ENCODE measurements at regions not wholly inside any gene's neighbourhood (a gene's known extent, or its start where the extent isn't known, plus 50 kb on each side); places are given as distances from the start of the nearest gene placed in this dataset.

DNA sequence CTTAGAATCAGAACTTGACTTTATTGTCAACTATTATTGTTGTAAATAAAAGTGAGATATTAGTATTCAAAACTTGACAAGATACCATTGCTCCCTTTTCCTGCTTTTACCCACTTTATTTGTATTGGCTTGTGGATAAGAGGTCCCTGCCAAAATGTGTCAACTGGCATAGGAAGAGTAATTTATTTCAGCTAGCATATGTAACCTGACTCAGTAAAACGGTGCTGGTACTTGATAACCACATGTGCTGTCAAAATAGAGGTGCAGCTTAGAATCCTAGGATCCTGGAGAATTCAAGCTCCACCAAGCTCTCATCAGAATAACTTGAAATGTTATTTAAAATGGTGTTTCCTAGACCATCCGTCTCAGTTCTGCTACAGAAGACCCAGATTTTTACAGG is 90.2 kb upstream of the TGFBR2 start:
- no peak for DNase-seq (ENCODE audit: low read depth in 6 of 9, low spot score in 9 of 9)
- WGBS: 82% methylated on average over 2 of the region's 2 CpGs
- H3K27me3 ChIP-seq (ENCODE audit: control insufficient read depth in 2 of 2, insufficient read depth in 1 of 2, low read length in 1 of 2): no peaks in the 10 kb centered on the region
- peaks cover 0 to 3% of the 10 kb centered on the region in 2 donors for H3K4me1 ChIP-seq (ENCODE audit: control insufficient read depth in 2 of 2, insufficient read depth in 2 of 2, low read length in 2 of 2)
- no peaks in the 10 kb centered on the region for H3K36me3 ChIP-seq (ENCODE audit: control insufficient read depth in 2 of 2, insufficient read depth in 2 of 2, low read length in 1 of 2)
- H3K27ac ChIP-seq (ENCODE audit: low read depth in 1 of 2, low read length in 1 of 2): no peak overlapping the region
- no peaks in the 10 kb centered on the region for H3K9me3 ChIP-seq (ENCODE audit: control insufficient read depth in 2 of 2, insufficient read depth in 1 of 2, low read length in 1 of 2)
- H3K4me3 ChIP-seq (ENCODE audit: low read length in 2 of 2): no peak overlapping the region

DNA sequence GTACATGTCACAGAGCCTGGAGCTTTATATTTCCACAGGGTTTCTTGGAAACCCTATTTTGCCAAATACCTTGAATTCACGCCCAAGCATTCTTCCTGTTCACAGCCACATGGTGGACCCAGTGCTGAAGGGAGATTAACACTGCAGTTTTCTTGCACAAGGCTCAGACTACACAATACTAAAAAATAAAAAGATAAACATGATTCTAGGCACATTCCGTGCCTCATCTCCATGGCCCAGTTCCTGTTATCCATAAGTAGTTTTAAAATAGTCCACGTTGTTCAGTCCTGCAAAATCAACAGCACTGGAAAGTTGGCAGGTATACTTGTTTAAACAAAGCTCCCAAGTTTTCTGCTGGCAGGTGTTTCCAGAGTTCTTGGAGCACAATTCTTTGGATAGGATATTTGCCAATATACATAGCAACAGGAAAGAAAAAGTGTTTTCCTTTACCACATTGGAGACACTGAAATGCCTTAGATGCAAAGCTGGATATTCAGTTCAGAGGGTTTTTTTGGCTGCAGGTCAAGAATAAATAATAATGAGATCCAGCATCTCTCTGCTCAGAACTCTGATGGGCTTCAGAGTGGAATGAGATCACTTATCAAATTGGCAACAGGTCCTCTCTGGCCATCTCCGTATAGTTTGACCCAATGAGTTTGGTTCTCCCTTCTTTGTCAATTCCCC is 88.1 kb upstream of the TGFBR2 start:
- no peaks in the 10 kb centered on the region for H3K9me3 ChIP-seq (ENCODE audit: control insufficient read depth in 2 of 2, insufficient read depth in 1 of 2, low read length in 1 of 2)
- no peak for DNase-seq (ENCODE audit: low read depth in 6 of 9, low spot score in 9 of 9)
- 95% methylated on average over 4 of the region's 4 CpGs for whole genome bisulfite sequencing
- H3K4me1 ChIP-seq (ENCODE audit: control insufficient read depth in 2 of 2, insufficient read depth in 2 of 2, low read length in 2 of 2): no peaks in the 10 kb centered on the region
- H3K27ac ChIP-seq (ENCODE audit: low read depth in 1 of 2, low read length in 1 of 2): peak overlapping the region; percentile 26 to 38
- H3K27me3 ChIP-seq (ENCODE audit: control insufficient read depth in 2 of 2, insufficient read depth in 1 of 2, low read length in 1 of 2): no peaks in the 10 kb centered on the region
- H3K36me3 ChIP-seq (ENCODE audit: control insufficient read depth in 2 of 2, insufficient read depth in 2 of 2, low read length in 1 of 2): no peaks in the 10 kb centered on the region
- H3K4me3 ChIP-seq (ENCODE audit: low read length in 2 of 2): no peak overlapping the region

DNA sequence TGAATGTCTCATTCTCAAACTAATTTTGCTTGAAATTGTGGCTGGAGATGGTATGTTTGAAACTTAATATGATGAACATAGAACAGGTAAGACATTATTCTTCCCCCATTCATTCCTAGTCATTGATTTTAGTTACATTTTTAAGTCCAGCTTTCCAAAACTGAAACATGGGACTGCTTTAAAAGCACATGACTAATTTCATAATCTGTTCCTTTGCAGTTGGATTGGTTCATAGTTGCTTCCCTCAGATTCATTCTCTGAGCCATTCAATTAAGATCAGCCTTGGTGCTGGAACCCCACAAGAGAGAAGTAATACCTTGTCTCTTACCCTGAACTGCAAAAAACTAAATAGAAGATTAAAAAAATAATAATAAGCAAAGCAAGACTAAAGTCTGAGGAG is 87.5 kb upstream of the TGFBR2 start:
- H3K27me3 ChIP-seq (ENCODE audit: control insufficient read depth in 2 of 2, insufficient read depth in 1 of 2, low read length in 1 of 2): no peaks in the 10 kb centered on the region
- H3K4me1 ChIP-seq (ENCODE audit: control insufficient read depth in 2 of 2, insufficient read depth in 2 of 2, low read length in 2 of 2): no peaks in the 10 kb centered on the region
- H3K4me3 ChIP-seq (ENCODE audit: low read length in 2 of 2): no peak overlapping the region
- no peak overlapping the region for H3K27ac ChIP-seq (ENCODE audit: low read depth in 1 of 2, low read length in 1 of 2)
- no peak for DNase-seq (ENCODE audit: low read depth in 6 of 9, low spot score in 9 of 9)
- no peaks in the 10 kb centered on the region for H3K9me3 ChIP-seq (ENCODE audit: control insufficient read depth in 2 of 2, insufficient read depth in 1 of 2, low read length in 1 of 2)
- H3K36me3 ChIP-seq (ENCODE audit: control insufficient read depth in 2 of 2, insufficient read depth in 2 of 2, low read length in 1 of 2): no peaks in the 10 kb centered on the region

DNA sequence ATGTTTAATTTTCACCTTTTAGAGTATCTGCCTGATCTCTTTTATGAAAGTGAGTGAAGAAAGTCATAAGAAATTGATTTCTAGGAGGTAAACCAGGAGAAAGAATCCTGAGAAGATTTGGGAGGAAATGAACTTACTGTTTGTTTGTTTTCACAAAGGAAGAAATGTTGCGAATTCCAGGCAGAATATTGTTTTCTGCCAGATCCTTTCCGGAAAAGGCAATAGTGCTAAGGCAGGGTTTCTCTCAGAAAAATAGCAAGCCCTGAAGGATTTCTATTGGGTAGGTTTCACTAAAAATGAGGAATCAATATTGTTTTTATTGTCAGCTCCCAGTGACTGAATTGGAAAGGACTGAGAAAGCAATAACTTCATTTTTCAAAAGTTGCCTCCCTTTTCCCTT is 85.7 kb upstream of the TGFBR2 start:
- no peaks in the 10 kb centered on the region for H3K9me3 ChIP-seq (ENCODE audit: control insufficient read depth in 2 of 2, insufficient read depth in 1 of 2, low read length in 1 of 2)
- H3K27ac ChIP-seq (ENCODE audit: low read depth in 1 of 2, low read length in 1 of 2): no peak overlapping the region
- 97% methylated on average over 2 of the region's 2 CpGs for WGBS
- H3K4me1 ChIP-seq (ENCODE audit: control insufficient read depth in 2 of 2, insufficient read depth in 2 of 2, low read length in 2 of 2): no peaks in the 10 kb centered on the region
- H3K36me3 ChIP-seq (ENCODE audit: control insufficient read depth in 2 of 2, insufficient read depth in 2 of 2, low read length in 1 of 2): no peaks in the 10 kb centered on the region
- no peak for DNase-seq (ENCODE audit: low read depth in 6 of 9, low spot score in 9 of 9)
- no peaks in the 10 kb centered on the region for H3K27me3 ChIP-seq (ENCODE audit: control insufficient read depth in 2 of 2, insufficient read depth in 1 of 2, low read length in 1 of 2)
- no peak overlapping the region for H3K4me3 ChIP-seq (ENCODE audit: low read length in 2 of 2)

DNA sequence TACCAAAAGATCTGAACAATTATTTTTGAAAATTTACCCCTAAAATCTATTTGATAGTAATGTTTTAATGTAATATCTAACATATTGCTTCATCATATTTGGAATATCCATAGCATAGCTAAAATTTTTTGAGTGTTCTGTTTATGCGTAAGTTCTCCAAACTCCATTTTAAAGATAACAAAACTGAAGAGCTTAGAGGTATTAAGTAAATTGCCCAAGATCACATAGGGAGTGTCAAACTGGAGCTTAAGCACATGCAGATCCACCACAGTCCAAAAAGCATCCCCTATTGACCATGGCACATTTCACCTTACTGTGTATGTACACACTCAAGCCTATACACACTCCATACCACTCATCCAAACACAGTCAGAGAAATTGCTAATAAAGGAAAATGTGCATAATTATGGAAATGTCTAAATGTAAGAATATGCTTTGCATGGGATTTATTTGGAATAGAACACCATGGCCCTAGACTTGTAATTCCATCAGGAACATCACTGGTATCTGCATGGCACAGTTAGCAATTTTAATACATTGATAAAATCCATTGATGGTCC is 85.2 kb upstream of the TGFBR2 start:
- Histone ChIP-seq H3K9me3 (ENCODE audit: control insufficient read depth in 2 of 2, insufficient read depth in 1 of 2, low read length in 1 of 2) (no peaks in the 10 kb centered on the region), H3K4me3 (ENCODE audit: low read length in 2 of 2) (no peak overlapping the region), H3K4me1 (ENCODE audit: control insufficient read depth in 2 of 2, insufficient read depth in 2 of 2, low read length in 2 of 2) (no peaks in the 10 kb centered on the region), H3K27me3 (ENCODE audit: control insufficient read depth in 2 of 2, insufficient read depth in 1 of 2, low read length in 1 of 2) (no peaks in the 10 kb centered on the region), H3K36me3 (ENCODE audit: control insufficient read depth in 2 of 2, insufficient read depth in 2 of 2, low read length in 1 of 2) (no peaks in the 10 kb centered on the region), H3K27ac (ENCODE audit: low read depth in 1 of 2, low read length in 1 of 2) (no peak overlapping the region)
- no peak for DNase-seq (ENCODE audit: low read depth in 6 of 9, low spot score in 9 of 9)
- WGBS: 100% methylated on average over 1 of the region's 1 CpG

DNA sequence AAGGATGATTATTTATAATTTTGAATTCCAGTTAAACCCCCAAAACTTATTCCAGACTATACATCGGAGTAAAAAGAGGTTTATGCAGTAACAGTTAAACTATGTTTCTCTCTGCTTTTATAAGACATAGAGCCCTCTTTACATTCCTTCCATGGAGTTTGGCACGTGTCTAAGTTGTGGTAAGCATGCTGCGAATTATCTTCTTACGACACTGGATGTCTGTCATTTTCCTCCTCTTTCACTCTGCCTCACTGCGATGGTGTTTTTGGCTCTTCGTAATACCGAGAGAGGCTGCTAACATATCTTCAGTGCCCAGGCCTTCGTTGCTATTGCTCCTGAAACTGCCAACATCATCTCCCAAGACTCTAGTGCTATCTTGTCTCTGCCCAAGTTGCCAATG is 83.9 kb upstream of the TGFBR2 start:
- Histone ChIP-seq H3K36me3 (ENCODE audit: control insufficient read depth in 2 of 2, insufficient read depth in 2 of 2, low read length in 1 of 2) (no peaks in the 10 kb centered on the region), H3K4me3 (ENCODE audit: low read length in 2 of 2) (no peak overlapping the region), H3K4me1 (ENCODE audit: control insufficient read depth in 2 of 2, insufficient read depth in 2 of 2, low read length in 2 of 2) (no peaks in the 10 kb centered on the region), H3K9me3 (ENCODE audit: control insufficient read depth in 2 of 2, insufficient read depth in 1 of 2, low read length in 1 of 2) (no peaks in the 10 kb centered on the region), H3K27ac (ENCODE audit: low read depth in 1 of 2, low read length in 1 of 2) (no peak overlapping the region), H3K27me3 (ENCODE audit: control insufficient read depth in 2 of 2, insufficient read depth in 1 of 2, low read length in 1 of 2) (no peaks in the 10 kb centered on the region)
- WGBS: 98% methylated on average over 8 of the region's 8 CpGs
- DNase-seq (ENCODE audit: low read depth in 6 of 9, low spot score in 9 of 9): no peak

DNA sequence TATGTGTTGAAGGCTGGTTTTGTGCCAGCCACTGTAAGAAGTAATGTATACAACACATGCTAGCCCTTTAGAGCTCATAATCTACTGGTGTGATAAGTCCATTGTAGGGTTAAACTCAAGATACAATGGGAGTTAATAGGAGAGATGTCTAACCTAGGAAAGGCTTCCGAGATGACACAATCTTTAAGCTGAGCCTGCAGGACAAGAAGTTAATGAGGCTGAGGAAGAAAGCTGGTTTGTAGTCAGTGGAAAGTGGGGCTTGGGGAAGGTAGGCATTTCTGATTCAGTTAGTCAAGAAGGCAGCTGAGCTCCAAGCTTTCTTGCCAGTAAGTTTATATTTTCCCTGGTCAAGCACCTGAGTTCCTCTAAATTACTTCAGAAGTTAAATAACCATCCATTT is 83.0 kb upstream of the TGFBR2 start:
- H3K27ac ChIP-seq (ENCODE audit: low read depth in 1 of 2, low read length in 1 of 2): no peak overlapping the region
- no peaks in the 10 kb centered on the region for H3K27me3 ChIP-seq (ENCODE audit: control insufficient read depth in 2 of 2, insufficient read depth in 1 of 2, low read length in 1 of 2)
- 100% methylated on average over 1 of the region's 1 CpG for WGBS
- no peaks in the 10 kb centered on the region for H3K36me3 ChIP-seq (ENCODE audit: control insufficient read depth in 2 of 2, insufficient read depth in 2 of 2, low read length in 1 of 2)
- H3K4me3 ChIP-seq (ENCODE audit: low read length in 2 of 2): no peak overlapping the region
- no peaks in the 10 kb centered on the region for H3K9me3 ChIP-seq (ENCODE audit: control insufficient read depth in 2 of 2, insufficient read depth in 1 of 2, low read length in 1 of 2)
- no peaks in the 10 kb centered on the region for H3K4me1 ChIP-seq (ENCODE audit: control insufficient read depth in 2 of 2, insufficient read depth in 2 of 2, low read length in 2 of 2)
- no peak for DNase-seq (ENCODE audit: low read depth in 6 of 9, low spot score in 9 of 9)

DNA sequence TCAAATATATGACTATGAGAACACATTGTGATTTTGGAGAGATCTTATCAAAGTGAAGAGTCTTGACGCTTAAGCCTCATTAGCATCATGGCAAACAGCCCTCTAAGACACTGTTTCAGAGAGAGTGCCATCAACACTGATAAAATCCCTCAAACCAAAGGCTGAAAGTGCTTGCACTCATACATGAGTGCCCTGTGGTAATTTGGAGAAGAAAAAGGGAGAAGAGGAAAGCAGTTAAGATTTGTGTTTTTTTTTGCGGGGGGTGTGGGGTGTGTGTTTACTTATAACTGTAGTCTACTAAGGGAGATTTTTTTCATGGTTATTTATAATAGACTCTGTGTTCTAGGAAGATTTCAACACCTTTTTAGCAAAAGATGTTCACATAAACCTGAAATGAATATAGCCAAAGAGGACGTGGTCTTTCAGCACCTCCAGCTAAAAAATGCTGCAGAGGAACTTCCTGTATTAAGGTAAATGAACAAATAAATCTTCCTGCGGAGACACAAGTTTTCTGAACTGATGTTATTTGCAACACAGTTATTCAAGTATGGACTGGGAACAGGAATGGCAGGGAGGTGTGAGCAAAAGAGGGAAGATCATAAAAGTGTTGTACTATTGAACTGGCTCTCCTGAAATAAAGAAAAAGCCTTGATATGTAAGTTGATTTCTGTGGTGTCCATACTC is 81.9 kb upstream of the TGFBR2 start:
- Histone ChIP-seq H3K36me3 (ENCODE audit: control insufficient read depth in 2 of 2, insufficient read depth in 2 of 2, low read length in 1 of 2) (no peaks in the 10 kb centered on the region), H3K4me3 (ENCODE audit: low read length in 2 of 2) (no peak overlapping the region), H3K27me3 (ENCODE audit: control insufficient read depth in 2 of 2, insufficient read depth in 1 of 2, low read length in 1 of 2) (no peaks in the 10 kb centered on the region), H3K4me1 (ENCODE audit: control insufficient read depth in 2 of 2, insufficient read depth in 2 of 2, low read length in 2 of 2) (no peaks in the 10 kb centered on the region), H3K9me3 (ENCODE audit: control insufficient read depth in 2 of 2, insufficient read depth in 1 of 2, low read length in 1 of 2) (no peaks in the 10 kb centered on the region), H3K27ac (ENCODE audit: low read depth in 1 of 2, low read length in 1 of 2) (peak overlapping the region in 1 of 2 donors; percentile 25)
- DNase-seq (ENCODE audit: low read depth in 6 of 9, low spot score in 9 of 9): no peak
- WGBS: 30% methylated on average over 4 of the region's 4 CpGs

DNA sequence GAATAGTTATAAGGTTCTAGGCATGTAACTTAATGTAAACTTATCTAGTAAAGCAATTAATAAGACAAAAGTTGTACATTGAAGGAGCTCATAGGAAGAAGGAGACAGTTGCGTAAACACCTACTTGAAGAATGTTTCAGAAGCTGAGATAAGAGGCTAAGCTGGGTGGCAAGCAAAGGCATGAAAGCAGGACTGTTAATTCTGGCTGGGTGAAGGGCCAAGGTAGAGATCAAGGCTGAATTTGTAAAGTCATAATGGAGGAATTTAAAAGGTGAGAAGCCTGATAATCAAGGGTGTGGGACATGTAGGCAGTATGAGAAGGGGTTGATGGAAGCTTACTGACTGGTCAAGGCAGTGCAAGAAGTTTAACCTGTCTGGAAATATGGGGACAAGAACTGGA is 80.4 kb upstream of the TGFBR2 start:
- Histone ChIP-seq H3K9me3 (ENCODE audit: control insufficient read depth in 2 of 2, insufficient read depth in 1 of 2, low read length in 1 of 2) (no peaks in the 10 kb centered on the region), H3K27me3 (ENCODE audit: control insufficient read depth in 2 of 2, insufficient read depth in 1 of 2, low read length in 1 of 2) (no peaks in the 10 kb centered on the region), H3K4me1 (ENCODE audit: control insufficient read depth in 2 of 2, insufficient read depth in 2 of 2, low read length in 2 of 2) (no peaks in the 10 kb centered on the region), H3K4me3 (ENCODE audit: low read length in 2 of 2) (no peak overlapping the region), H3K27ac (ENCODE audit: low read depth in 1 of 2, low read length in 1 of 2) (no peak overlapping the region), H3K36me3 (ENCODE audit: control insufficient read depth in 2 of 2, insufficient read depth in 2 of 2, low read length in 1 of 2) (no peaks in the 10 kb centered on the region)
- no peak for DNase-seq (ENCODE audit: low read depth in 6 of 9, low spot score in 9 of 9)
- WGBS: 100% methylated on average over 1 of the region's 1 CpG

Measured in thymus (tissue), 11 donors.